ENCODE measurements at regions not wholly inside any gene's neighbourhood (a gene's known extent, or its start where the extent isn't known, plus 50 kb on each side); places are given as distances from the start of the nearest gene placed in this dataset.

- TF ChIP-seq CTCF (conservative IDR thresholded peaks at IDR 0.05 in 1 of 2, IDR thresholded peaks at IDR 0.05 in 1 of 2; ENCODE audit: extremely low read depth in 1 of 2, insufficient read depth in 1 of 2, low read depth in 1 of 2, low read length in 2 of 2), result no peak
- no peak for TF ChIP-seq EZH2 (IDR thresholded peaks at IDR 0.05; ENCODE audit: borderline replicate concordance, low read length)
Observed at GRCh38 chr21:27390384-27390783, 423.5 kb upstream of the ADAMTS5 start.
